NCI-H446 (cell line): ENCODE measurements at regions not wholly inside any gene's neighbourhood (a gene's known extent, or its start where the extent isn't known, plus 50 kb on each side); places are given as distances from the start of the nearest gene placed in this dataset.
"Not testable (repeated sequence)": the region's sequence is repeated elsewhere in the genome, so short reads cannot be mapped to it uniquely, and the experiment has no call there.

ENCODE experiments used
- DNase-seq, 2 experiments: peaks; one replicate each; lab custom pipeline; 2025; lab: John Stamatoyannopoulos, UW

DNA sequence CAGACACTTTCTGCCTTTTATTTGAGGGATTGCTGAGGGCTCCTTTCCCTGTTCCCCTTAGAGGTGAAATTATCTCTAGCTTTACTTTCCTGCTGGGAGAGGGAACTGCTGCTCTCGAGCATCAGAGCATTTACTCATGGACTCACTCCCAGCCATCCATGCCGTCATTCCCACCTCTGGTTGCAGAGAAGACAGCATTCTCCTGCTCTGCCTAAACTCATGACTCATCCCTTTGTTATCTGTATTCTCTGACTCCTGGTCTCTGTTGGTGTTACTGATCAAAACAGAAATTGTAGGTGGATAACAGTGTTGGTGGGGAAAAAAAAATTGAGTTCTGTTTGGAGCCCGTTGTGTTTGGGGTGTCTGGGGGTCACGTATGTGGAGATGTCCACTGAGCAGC, 159.3 kb downstream of the TTC8 start:
- no peak for DNase-seq

GRCh38 chr14:88985654-88986053, 161.2 kb downstream of the TTC8 start:
- DNase-seq, result peak in 1 of 2 experiments; percentile 37

DNA sequence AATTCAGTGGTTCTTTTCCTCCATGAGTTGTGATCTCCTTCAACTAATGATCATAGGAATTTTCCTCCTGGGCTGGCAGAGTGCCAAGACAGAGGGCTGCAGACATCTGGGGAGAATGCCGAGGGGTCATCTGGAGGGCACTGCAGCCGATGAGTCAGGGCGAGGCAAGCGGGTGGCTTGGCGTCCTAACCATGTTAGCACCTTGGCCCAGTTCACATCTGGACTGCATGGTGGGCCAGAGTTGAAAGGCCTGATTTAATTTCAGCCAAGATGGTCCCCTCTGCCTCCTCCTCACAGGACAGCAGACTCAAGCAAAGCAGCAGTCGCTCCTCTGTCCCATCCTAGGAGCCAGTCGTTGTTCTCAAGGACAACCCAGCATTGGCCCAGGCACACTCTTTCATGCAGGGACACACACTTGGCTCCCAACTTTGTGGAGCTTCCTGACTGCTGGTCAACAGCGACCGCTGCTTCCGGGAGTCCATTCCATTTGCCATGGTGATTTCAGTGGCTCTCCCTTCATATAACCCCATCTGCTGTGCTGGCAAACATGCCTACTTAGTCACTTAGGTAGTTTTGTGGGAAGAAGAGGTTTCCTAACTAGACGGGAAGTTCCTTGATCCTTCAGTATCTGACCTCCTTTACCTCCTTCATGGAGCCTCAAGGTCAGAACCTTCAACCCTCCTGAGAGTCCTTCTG, 161.8 kb downstream of the TTC8 start:
- DNase-seq, result peak in 1 of 2 experiments; percentile 53

DNA sequence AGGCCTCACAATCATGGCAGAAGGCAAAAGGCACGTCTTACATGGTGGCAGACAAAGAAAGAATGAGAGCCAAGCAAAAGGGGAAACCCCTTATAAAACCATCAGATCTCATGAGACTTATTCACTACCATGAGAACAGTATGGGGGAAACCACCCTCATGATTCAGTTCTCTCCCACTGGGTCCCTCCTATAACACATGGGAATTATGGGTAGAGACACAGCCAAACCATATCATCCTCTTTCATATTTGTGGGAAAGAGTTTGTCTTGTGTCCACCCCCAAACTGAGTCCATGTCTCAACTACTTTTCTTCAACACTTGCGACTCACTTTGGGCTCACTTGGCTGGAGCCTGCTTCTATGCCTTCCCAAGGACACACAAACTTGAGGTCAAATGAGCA, 162.5 kb downstream of the TTC8 start:
- not testable (repeated sequence) for DNase-seq

GRCh38 chr14:88987516-88987915, 163.1 kb downstream of the TTC8 start:
- no peak for DNase-seq

- no peak for DNase-seq
Observed at GRCh38 chr14:88989911-88990310, 165.5 kb downstream of the TTC8 start.

GRCh38 chr14:88990856-88991255, 166.4 kb downstream of the TTC8 start:
- DNase-seq, result no peak

- no peak for DNase-seq
Observed at GRCh38 chr14:88992011-88992410, 167.6 kb downstream of the TTC8 start.

DNA sequence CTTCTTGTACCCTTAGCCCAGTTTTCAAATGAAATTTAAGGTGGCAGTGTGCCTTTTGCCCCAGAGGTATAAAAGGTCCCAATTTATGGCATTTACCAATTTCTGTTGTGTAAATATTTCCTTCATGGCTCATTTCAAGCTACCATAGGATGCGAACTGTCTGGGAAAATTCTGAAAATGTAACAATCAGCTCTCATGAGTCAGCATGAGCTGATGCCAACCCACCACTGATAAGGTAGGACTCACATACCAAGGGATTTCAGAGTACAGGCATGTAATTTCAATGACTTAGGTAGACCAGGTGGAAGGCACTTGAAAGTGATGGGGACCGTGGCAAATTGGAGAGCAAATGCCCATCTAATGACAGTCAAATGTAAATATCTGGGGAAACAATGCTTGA, 169.5 kb downstream of the TTC8 start:
- no peak for DNase-seq

GRCh38 chr14:88995437-88996198, 171.2 kb downstream of the TTC8 start:
- peak in 1 of 2 experiments; percentile 48 for DNase-seq

- no peak for DNase-seq
Observed at GRCh38 chr14:88998027-88998426, 173.6 kb downstream of the TTC8 start.

DNA sequence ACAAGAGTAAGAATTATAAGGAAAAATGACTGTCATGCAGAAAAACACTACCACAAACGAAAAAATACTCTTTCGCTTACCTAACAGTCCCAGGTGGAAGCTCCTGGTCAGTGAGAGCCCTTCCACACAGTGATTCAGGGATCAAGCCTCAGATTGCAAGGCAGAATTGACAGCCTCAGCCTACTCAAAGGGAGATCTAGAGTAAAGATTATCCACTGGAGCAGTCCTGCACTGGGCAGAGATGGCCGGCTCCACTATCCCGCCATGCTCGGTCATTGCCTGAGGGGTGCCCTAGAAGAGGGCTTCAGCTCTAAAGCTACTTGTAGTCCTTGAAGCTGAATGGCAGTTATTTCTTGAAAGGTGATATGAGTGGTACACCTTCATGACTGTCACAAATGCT, 174.7 kb downstream of the TTC8 start:
- DNase-seq, result no peak

DNA sequence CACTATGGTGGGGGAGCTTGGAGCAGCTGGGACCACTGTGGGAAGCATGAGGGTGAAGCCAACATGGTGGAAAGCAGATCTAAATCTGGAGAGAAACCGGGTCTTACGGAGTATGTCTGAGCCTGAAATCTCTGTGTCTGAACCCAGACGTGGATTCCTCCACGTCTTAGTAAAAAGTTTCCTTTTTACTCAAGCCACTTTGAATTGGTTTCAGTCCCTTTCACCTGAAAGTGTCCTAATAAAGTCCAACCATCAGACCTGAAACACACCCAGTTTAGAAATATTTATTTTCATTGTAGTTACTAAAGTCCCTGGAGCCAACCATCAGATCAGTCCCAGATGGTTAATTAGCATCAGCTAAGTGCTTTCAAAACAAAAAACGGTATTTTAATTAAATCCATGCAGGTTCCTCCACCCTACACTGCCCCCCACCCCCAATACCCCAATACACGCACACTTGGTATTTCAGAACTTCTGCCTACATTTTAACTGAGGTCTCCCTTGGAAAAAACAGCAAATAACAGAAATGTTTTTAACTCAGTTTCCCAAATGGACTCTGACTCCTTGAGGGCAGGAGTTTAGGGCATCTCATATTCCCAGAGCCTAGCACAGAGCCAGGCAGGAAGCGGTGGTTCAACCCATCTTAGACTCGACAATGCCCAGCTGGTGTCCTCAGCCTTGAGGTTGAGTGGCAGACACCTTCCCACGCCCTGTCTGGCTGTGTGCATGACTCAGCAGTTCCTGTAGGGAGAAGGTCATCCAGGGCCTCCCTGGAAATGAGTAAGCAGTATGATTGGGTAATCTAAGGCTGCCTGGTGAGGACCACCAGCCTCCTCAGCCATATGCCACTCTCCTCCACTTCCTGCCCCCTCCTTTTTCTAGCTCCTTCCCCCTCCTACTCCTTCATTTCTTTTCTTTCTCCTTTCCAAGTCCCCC, 175.8 kb downstream of the TTC8 start:
- peak; percentile 8 to 66 for DNase-seq

DNA sequence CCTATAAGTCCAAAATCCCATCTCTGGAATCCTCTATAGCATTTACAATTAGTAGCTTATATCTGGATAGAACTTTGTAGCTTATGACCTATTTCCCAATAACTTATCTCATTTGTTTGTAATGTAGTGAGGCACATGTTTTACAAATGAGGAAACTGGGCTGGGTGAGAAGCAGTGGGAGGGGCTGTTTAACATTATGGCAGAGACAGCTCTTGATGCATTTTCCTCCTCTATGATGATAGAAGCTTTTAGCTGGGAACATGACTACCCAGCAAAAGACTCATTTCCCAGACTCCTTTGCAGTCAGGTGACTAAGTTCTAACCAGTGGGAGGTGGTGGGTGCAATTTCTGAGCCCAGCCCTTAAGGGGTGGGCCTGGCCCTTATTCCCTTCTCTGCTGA, 179.7 kb downstream of the TTC8 start:
- DNase-seq, result no peak

DNA sequence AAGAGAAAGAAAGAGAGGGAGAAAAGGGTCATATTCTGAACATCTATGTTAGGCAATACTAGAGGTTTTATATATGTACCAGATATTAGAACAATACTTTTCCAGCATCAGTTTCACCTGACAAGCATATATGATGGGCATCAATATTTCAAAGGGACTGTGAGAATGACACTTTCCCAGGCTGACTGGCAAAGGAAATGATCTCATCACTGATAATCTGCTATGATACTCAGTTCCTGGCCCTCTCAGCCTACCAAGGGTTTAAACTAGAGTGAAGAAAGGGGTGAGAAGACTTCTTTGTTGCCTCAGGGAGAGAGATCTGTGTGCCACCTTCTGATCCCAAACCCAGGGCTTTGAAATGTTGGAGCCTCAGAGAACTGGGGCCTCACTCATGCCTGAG, 183.5 kb downstream of the TTC8 start:
- no peak for DNase-seq

GRCh38 chr14:89011355-89012281, 187.2 kb downstream of the TTC8 start:
- DNase-seq, result no peak

DNA sequence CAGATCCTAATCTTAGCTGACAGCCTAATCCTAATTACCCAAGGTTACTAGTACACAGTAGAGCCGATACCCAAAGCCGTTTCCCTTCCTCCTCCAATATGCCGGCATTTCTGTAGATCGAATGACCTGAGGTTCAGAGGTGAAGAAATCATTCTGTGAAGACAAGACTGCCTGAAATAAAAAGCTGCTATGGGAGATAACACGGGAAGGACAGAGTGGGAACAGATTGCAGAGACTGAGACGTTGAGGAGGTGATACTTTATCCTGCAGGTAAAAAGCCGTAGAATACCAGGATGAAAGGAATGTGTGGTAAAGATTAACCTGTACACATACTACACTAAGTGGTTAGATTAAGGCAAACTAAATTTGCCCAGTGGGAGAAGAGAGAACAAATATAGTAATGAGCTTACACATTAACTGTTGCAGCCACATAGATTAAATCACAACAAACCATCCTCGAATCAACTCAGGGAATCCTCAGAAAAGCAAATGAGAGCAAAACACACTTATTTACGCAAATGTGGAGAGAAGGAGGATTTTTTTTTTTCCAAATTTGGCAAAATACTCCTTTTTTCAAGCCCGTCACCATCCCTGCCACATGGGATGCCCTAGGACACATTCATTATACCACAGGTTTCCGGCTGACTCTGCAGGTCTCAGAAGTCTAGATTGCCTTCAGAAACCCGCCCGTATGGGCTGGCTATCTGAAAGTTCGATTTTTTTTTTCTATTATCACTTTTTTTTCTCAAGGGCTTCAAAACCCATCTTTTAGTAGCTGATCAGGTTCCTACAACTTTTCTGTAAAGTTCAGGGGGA, 188.0 kb downstream of the TTC8 start:
- no peak for DNase-seq

GRCh38 chr14:89013098-89013504, 188.7 kb downstream of the TTC8 start:
- DNase-seq, result peak in 1 of 2 experiments; percentile 38

- no peak for DNase-seq
Observed at GRCh38 chr14:89013698-89014568, 189.5 kb downstream of the TTC8 start.

- DNase-seq, result no peak
Observed at GRCh38 chr14:89014569-89014850, 190.1 kb downstream of the TTC8 start.
